ENCODE measurements at regions not wholly inside any gene's neighbourhood (a gene's known extent, or its start where the extent isn't known, plus 50 kb on each side); places are given as distances from the start of the nearest gene placed in this dataset.
A peak's percentile ranks its signal among the peaks of the same experiment; 100 is the strongest.

DNA sequence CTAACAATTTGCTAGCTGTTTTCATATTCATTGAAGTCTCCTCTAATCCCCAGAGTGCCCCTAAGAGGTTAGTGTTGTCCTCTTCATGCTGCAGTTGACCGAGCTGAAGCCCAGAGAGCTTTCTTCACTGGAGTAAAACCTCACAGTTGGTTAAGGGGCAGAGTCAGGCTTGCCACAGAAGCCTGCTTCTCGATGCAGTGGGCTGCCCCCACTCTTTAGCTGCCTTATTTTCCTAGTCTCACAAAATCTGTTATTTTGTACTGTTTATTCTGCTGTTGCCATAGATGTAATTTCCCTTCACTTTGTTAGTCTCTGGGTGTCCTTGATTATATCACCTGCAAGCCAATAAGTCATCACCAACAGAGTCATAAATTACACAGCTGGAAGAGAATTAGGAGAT is 56.3 kb upstream of the ZPBP start:
- H3K9me3 Mint-ChIP-seq (ENCODE audit: insufficient read depth) = peaks cover 2% of the 10 kb centered on the region
- peaks cover 85% of the 10 kb centered on the region for H3K4me1 Mint-ChIP-seq
- no peaks in the 10 kb centered on the region for H3K79me2 ChIP-seq (ENCODE audit: control insufficient read depth, insufficient read depth, low read length)
- no peaks in the 10 kb centered on the region for H3K9me3 ChIP-seq (ENCODE audit: control extremely low read depth in 1 of 3, control insufficient read depth in 2 of 3, insufficient read depth in 1 of 3, low read length in 2 of 3)
- ATAC-seq (ENCODE audit: low read depth) (peak; percentile 48), DNase-seq (peak; percentile 60)
- peak overlapping the region; percentile 36 for H2AFZ ChIP-seq (ENCODE audit: insufficient read depth, low read depth, low read length, poor library complexity, severe bottlenecking)
- H3K9ac ChIP-seq (ENCODE audit: low read length) = no peak overlapping the region
- POLR2A ChIA-PET = interaction anchor here (0.6 to 1.8 kb wide), 3 partner anchors 18 to 175 kb away, joined by 3 to 7 read pairs (median 5); no protein-coding TSS in a partner anchor
- no peak for TF ChIP-seq EZH2 (IDR thresholded peaks at IDR 0.05; ENCODE audit: borderline replicate concordance, insufficient read depth, low read depth, low read length, poor library complexity, severe bottlenecking)
- TF ChIP-seq, protein P1, sequence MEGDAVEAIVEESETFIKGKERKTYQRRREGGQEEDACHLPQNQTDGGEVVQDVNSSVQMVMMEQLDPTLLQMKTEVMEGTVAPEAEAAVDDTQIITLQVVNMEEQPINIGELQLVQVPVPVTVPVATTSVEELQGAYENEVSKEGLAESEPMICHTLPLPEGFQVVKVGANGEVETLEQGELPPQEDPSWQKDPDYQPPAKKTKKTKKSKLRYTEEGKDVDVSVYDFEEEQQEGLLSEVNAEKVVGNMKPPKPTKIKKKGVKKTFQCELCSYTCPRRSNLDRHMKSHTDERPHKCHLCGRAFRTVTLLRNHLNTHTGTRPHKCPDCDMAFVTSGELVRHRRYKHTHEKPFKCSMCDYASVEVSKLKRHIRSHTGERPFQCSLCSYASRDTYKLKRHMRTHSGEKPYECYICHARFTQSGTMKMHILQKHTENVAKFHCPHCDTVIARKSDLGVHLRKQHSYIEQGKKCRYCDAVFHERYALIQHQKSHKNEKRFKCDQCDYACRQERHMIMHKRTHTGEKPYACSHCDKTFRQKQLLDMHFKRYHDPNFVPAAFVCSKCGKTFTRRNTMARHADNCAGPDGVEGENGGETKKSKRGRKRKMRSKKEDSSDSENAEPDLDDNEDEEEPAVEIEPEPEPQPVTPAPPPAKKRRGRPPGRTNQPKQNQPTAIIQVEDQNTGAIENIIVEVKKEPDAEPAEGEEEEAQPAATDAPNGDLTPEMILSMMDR (IDR thresholded peaks at IDR 0.05) = no peak
- H3K4me1 ChIP-seq (ENCODE audit: control insufficient read depth in 2 of 2, insufficient read depth in 2 of 2, low read length in 2 of 2) = peaks cover 74 to 80% of the 10 kb centered on the region in 2 donors
- WGBS (ENCODE audit: insufficient coverage) = 0% methylated on average over 1 of the region's 2 CpGs
- CTCF ChIA-PET = interaction anchor here (1.2 to 4.5 kb wide), 7 partner anchors 30 to 530 kb away, joined by 3 to 24 read pairs (median 4); no protein-coding TSS in a partner anchor
- intact Hi-C loops (cut with micrococcal nuclease) = loop anchor here (1.0 to 5.0 kb wide), 2 partner anchors 18 to 158 kb away; no protein-coding TSS in a partner anchor
- H3K27me3 Mint-ChIP-seq = no peaks in the 10 kb centered on the region
- H4K20me1 ChIP-seq (ENCODE audit: control insufficient read depth, insufficient read depth, low read length, poor library complexity, severe bottlenecking) = no peaks in the 10 kb centered on the region
- peak overlapping the region; percentile 12 for H3K4me3 Mint-ChIP-seq
- H3K27me3 ChIP-seq (replicated peaks in 1 of 4; ENCODE audit: control extremely low read depth in 1 of 4, control insufficient read depth in 3 of 4, insufficient read depth in 4 of 4, low read length in 3 of 4) = no peaks in the 10 kb centered on the region
- no peaks in the 10 kb centered on the region for H3K36me3 ChIP-seq (replicated peaks in 1 of 2; ENCODE audit: control extremely low read depth in 1 of 2, control insufficient read depth in 1 of 2, extremely low read depth in 1 of 2, insufficient read depth in 2 of 2, low read length in 1 of 2)
- H3K27ac Mint-ChIP-seq = peak overlapping the region; percentile 66
- H3K27ac ChIP-seq (ENCODE audit: low read length in 2 of 2) = peak overlapping the region; percentile 77 to 89
- peak overlapping the region; percentile 54 for H3K4me2 ChIP-seq (replicated peaks; ENCODE audit: low read depth, low read length, poor library complexity, severe bottlenecking)
- no peak overlapping the region for H3K4me3 ChIP-seq (ENCODE audit: control extremely low read depth in 1 of 5, extremely low read depth in 1 of 5, insufficient read depth in 1 of 5, low read depth in 2 of 5, low read length in 4 of 5)

All from B cell (primary cell).